Keratinocyte (primary cell): ENCODE measurements at regions not wholly inside any gene's neighbourhood (a gene's known extent, or its start where the extent isn't known, plus 50 kb on each side); places are given as distances from the start of the nearest gene placed in this dataset.

Experiments
- DNase-seq: peaks from one replicate; pipeline ENCODE4 v3.0.0-alpha.2; 2011; ENCODE audit warnings: low read depth, missing footprints, low spot score
- FAIRE-seq: peaks from 2 replicates; lab custom pipeline; 2011; peaks lifted over from hg19 to GRCh38; lab: Jason Lieb, UNC
- H2AFZ ChIP-seq: 2 replicates; pipeline ENCODE4 v1.6.0; 2012; ENCODE audit warnings: low read length, control low read depth, inconsistent platforms; ENCODE audit not compliant: control insufficient read depth
- H3K27ac ChIP-seq: 2 replicates; pipeline ENCODE4 v1.5.1; 2011; ENCODE audit warnings: low read length; ENCODE audit not compliant: control insufficient read depth, insufficient read depth
- H3K27me3 ChIP-seq: 3 replicates; pipeline ENCODE4 v1.6.0; 2011; ENCODE audit warnings: low read length; ENCODE audit not compliant: control insufficient read depth, insufficient read depth; ENCODE audit errors: extremely low read depth
- H3K36me3 ChIP-seq, 2 experiments: 2 replicates in 1 of 2; 3 replicates in 1 of 2; pipeline ENCODE4 v1.5.1; 2011; ENCODE audit warnings: low read length in 2 of 2, mild to moderate bottlenecking in 1 of 2; ENCODE audit not compliant: control insufficient read depth in 2 of 2, insufficient read depth in 2 of 2; ENCODE audit errors: extremely low read depth in 1 of 2
- H3K4me1 ChIP-seq: 3 replicates; pipeline ENCODE4 v1.5.1; 2011; ENCODE audit warnings: low read length; ENCODE audit not compliant: control insufficient read depth, insufficient read depth; ENCODE audit errors: extremely low read depth
- H3K4me2 ChIP-seq: 3 replicates; pipeline ENCODE4 v1.6.0; 2011; ENCODE audit warnings: low read depth, low read length; ENCODE audit not compliant: control insufficient read depth, insufficient read depth; ENCODE audit errors: extremely low read depth
- H3K4me3 ChIP-seq, 3 experiments: fragments of 200-600 bp in 1 of 3; sonication (generic) in 1 of 3; 2 replicates in 2 of 3; 3 replicates in 1 of 3; pipeline ENCODE4 v1.5.1; 2011 to 2016; ENCODE audit warnings: low read length in 3 of 3, mild to moderate bottlenecking in 3 of 3, control low read depth in 2 of 3, inconsistent platforms in 1 of 3, low read depth in 1 of 3, mixed read lengths in 1 of 3, mixed run types in 1 of 3, moderate library complexity in 1 of 3; ENCODE audit not compliant: control insufficient read depth in 2 of 3, insufficient read depth in 2 of 3; ENCODE audit errors: extremely low read depth in 1 of 3
- H3K79me2 ChIP-seq: 2 replicates; pipeline ENCODE4 v1.6.0; 2012; ENCODE audit warnings: low read length; ENCODE audit not compliant: control insufficient read depth, insufficient read depth
- H3K9ac ChIP-seq: 3 replicates; pipeline ENCODE4 v1.6.0; 2011; ENCODE audit warnings: low read length; ENCODE audit not compliant: control insufficient read depth, insufficient read depth; ENCODE audit errors: extremely low read depth
- H3K9me1 ChIP-seq: 3 replicates; pipeline ENCODE4 v1.6.0; 2011; ENCODE audit warnings: low read length; ENCODE audit not compliant: control insufficient read depth, insufficient read depth; ENCODE audit errors: extremely low read depth
- H3K9me3 ChIP-seq: 2 replicates; pipeline ENCODE4 v1.5.1; 2012; ENCODE audit warnings: low read depth, low read length; ENCODE audit not compliant: control insufficient read depth
- H4K20me1 ChIP-seq: 3 replicates; pipeline ENCODE4 v1.6.0; 2011; ENCODE audit warnings: low read length; ENCODE audit not compliant: control insufficient read depth, insufficient read depth; ENCODE audit errors: extremely low read depth
- CTCF ChIP-seq, 3 experiments: IDR thresholded peaks in 1 of 3; conservative IDR thresholded peaks in 1 of 3; optimal IDR thresholded peaks in 1 of 3; 2 replicates in 2 of 3; 3 replicates in 1 of 3; pipeline versions ENCODE3 to v1.5.1; 2011; ENCODE audit warnings: low read length in 3 of 3, mild to moderate bottlenecking in 3 of 3, moderate library complexity in 2 of 3, control low read depth in 1 of 3, inconsistent platforms in 1 of 3; ENCODE audit not compliant: insufficient read depth in 2 of 3; ENCODE audit errors: extremely low read depth in 1 of 3
- EZH2 ChIP-seq: IDR thresholded peaks from one replicate; pipeline ENCODE4 v1.6.1; 2012; ENCODE audit warnings: inconsistent platforms, mild to moderate bottlenecking, low read length, moderate library complexity
- dilution Hi-C: fragments of 300-500 bp; cut with MboI; formaldehyde crosslinking; loops from one replicate; pipeline ENCODE4 v1.7.0; 2020; ENCODE audit warnings: low sequenced_read_pairs; ENCODE audit not compliant: extremely low pct_ligation_motif_present

- Histone ChIP-seq H3K9me3 (no peaks in the 10 kb centered on the region), H3K27ac (no peak overlapping the region), H3K36me3 (no peaks in the 10 kb centered on the region), H3K27me3 (no peaks in the 10 kb centered on the region), H3K4me1 (no peaks in the 10 kb centered on the region), H3K9ac (no peak overlapping the region), H2AFZ (no peak overlapping the region), H4K20me1 (no peaks in the 10 kb centered on the region), H3K4me3 (no peak overlapping the region), H3K4me2 (no peak overlapping the region), H3K9me1 (no peaks in the 10 kb centered on the region), H3K79me2 (no peaks in the 10 kb centered on the region)
- dilution Hi-C loops: no loop called here
- FAIRE-seq: no peak
- TF ChIP-seq CTCF (optimal IDR thresholded peaks at IDR 0.05 in 1 of 3, IDR thresholded peaks at IDR 0.05 in 1 of 3, conservative IDR thresholded peaks at IDR 0.05 in 1 of 3; ENCODE audit: extremely low read depth in 1 of 3, insufficient read depth in 2 of 3, low read length in 3 of 3): no peak
- TF ChIP-seq EZH2: no peak
- DNase-seq: no peak
Measured at GRCh38 chr5:27778121-27778520, 739.7 kb upstream of the CDH9 start.

GRCh38 chr5:27773636-27774035 lies 735.2 kb upstream of the CDH9 start:
- TF ChIP-seq CTCF (optimal IDR thresholded peaks at IDR 0.05 in 1 of 3, IDR thresholded peaks at IDR 0.05 in 1 of 3, conservative IDR thresholded peaks at IDR 0.05 in 1 of 3; ENCODE audit: extremely low read depth in 1 of 3, insufficient read depth in 2 of 3, low read length in 3 of 3): no peak
- TF ChIP-seq EZH2: no peak
- FAIRE-seq (no peak), DNase-seq (no peak)
- H3K9me1 ChIP-seq: no peaks in the 10 kb centered on the region
- no peak overlapping the region for H2AFZ ChIP-seq
- H3K27ac ChIP-seq: no peak overlapping the region
- no peaks in the 10 kb centered on the region for H3K4me1 ChIP-seq
- H3K9me3 ChIP-seq: no peaks in the 10 kb centered on the region
- no peaks in the 10 kb centered on the region for H3K79me2 ChIP-seq
- H3K4me3 ChIP-seq: no peak overlapping the region
- no peak overlapping the region for H3K9ac ChIP-seq
- no peaks in the 10 kb centered on the region for H3K36me3 ChIP-seq
- H3K27me3 ChIP-seq: no peaks in the 10 kb centered on the region
- dilution Hi-C loops: no loop called here
- H4K20me1 ChIP-seq: no peaks in the 10 kb centered on the region
- H3K4me2 ChIP-seq: no peak overlapping the region
